ENCODE measurements at regions not wholly inside any gene's neighbourhood (a gene's known extent, or its start where the extent isn't known, plus 50 kb on each side); places are given as distances from the start of the nearest gene placed in this dataset.

DNA sequence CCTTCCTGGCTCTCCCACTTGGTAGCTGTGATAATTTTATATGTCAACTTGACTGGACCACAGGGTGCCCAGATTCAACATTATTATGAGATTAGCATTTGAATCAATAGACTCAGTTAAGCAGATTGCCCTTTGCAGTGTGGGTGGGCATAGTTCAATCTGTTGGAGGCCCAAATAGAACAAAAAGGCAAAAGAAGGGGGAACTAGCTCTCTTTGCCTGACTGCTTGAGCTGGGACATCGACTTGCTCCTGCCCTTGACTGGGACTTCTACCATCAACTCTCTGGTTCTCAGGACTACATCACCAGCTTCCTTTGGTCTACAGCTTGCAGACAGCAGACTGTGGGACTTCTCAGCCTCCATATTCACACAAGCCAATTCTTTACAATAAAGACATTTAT, 1189.2 kb downstream of the BCL11B start:
- TF ChIP-seq, protein P1, sequence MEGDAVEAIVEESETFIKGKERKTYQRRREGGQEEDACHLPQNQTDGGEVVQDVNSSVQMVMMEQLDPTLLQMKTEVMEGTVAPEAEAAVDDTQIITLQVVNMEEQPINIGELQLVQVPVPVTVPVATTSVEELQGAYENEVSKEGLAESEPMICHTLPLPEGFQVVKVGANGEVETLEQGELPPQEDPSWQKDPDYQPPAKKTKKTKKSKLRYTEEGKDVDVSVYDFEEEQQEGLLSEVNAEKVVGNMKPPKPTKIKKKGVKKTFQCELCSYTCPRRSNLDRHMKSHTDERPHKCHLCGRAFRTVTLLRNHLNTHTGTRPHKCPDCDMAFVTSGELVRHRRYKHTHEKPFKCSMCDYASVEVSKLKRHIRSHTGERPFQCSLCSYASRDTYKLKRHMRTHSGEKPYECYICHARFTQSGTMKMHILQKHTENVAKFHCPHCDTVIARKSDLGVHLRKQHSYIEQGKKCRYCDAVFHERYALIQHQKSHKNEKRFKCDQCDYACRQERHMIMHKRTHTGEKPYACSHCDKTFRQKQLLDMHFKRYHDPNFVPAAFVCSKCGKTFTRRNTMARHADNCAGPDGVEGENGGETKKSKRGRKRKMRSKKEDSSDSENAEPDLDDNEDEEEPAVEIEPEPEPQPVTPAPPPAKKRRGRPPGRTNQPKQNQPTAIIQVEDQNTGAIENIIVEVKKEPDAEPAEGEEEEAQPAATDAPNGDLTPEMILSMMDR (conservative IDR thresholded peaks at IDR 0.05 in 1 of 2, IDR thresholded peaks at IDR 0.05 in 1 of 2; ENCODE audit: extremely low read depth in 1 of 2, insufficient read depth in 1 of 2, low read depth in 1 of 2, low read length in 2 of 2): no peak
- TF ChIP-seq EZH2 (IDR thresholded peaks at IDR 0.05; ENCODE audit: borderline replicate concordance, low read length): no peak

Data from mammary epithelial cell (primary cell).